GM23338 (cell line): ENCODE measurements at regions not wholly inside any gene's neighbourhood (a gene's known extent, or its start where the extent isn't known, plus 50 kb on each side); places are given as distances from the start of the nearest gene placed in this dataset.

Source experiments
- ATAC-seq: fragments of 200-7000 bp; cut with Tn5 transposase; 3 replicates; pipeline ENCODE4 v1.9.1; 2020
- DNase-seq: peaks from one replicate; pipeline ENCODE4 v3.0.0-alpha.2; 2015; ENCODE audit warnings: low spot score
- H2AFZ ChIP-seq: fragments of 200-600 bp; sonication (generic); 2 replicates; pipeline ENCODE4 v1.8.0; 2016; ENCODE audit warnings: antibody characterized with exemption, mild to moderate bottlenecking, moderate library complexity
- H3F3A ChIP-seq: fragments of 200-600 bp; sonication (generic); replicated peaks from 2 replicates; pipeline ENCODE4 v1.8.0; 2017; ENCODE audit warnings: antibody characterized with exemption, mixed run types, low read depth
- H3K27ac ChIP-seq: fragments of 200-600 bp; sonication (generic); 2 replicates; pipeline ENCODE4 v1.6.1; 2016; ENCODE audit warnings: low read depth
- H3K27me3 ChIP-seq: fragments of 200-600 bp; sonication (generic); 2 replicates; pipeline ENCODE4 v1.8.0; 2016; ENCODE audit warnings: mild to moderate bottlenecking, mixed run types, moderate library complexity; ENCODE audit not compliant: insufficient read depth
- H3K36me3 ChIP-seq: fragments of 200-600 bp; sonication (generic); 2 replicates; pipeline ENCODE4 v1.8.0; 2016; ENCODE audit warnings: mild to moderate bottlenecking; ENCODE audit not compliant: insufficient read depth
- H3K4me1 ChIP-seq: fragments of 200-600 bp; sonication (generic); 2 replicates; pipeline ENCODE4 v1.8.0; 2016; ENCODE audit warnings: mild to moderate bottlenecking, moderate library complexity; ENCODE audit not compliant: insufficient read depth
- H3K4me2 ChIP-seq: fragments of 200-600 bp; sonication (generic); 2 replicates; pipeline ENCODE4 v1.7.1; 2017; ENCODE audit warnings: mixed run types
- H3K4me3 ChIP-seq: fragments of 200-600 bp; sonication (generic); 2 replicates; pipeline ENCODE4 v1.6.1; 2016; ENCODE audit warnings: mixed run types
- H3K79me2 ChIP-seq: fragments of 200-600 bp; sonication (generic); replicated peaks from 2 replicates; pipeline ENCODE4 v1.8.0; 2017; ENCODE audit warnings: mild to moderate bottlenecking; ENCODE audit not compliant: insufficient read depth
- H3K9me2 ChIP-seq: fragments of 200-600 bp; sonication (generic); 2 replicates; pipeline ENCODE4 v1.8.0; 2017; ENCODE audit not compliant: insufficient read depth
- H4K20me1 ChIP-seq: fragments of 200-600 bp; sonication (generic); replicated peaks from 2 replicates; pipeline ENCODE4 v1.8.0; 2017; ENCODE audit warnings: mild to moderate bottlenecking; ENCODE audit not compliant: insufficient read depth
- H3K27ac Mint-ChIP-seq: 2 replicates; pipeline ENCODE4 v1.8.0; 2020; ENCODE audit warnings: inconsistent platforms, mild to moderate bottlenecking, moderate library complexity, mixed read lengths
- H3K27me3 Mint-ChIP-seq: 3 replicates; pipeline ENCODE4 v1.8.0; 2022; ENCODE audit warnings: low read depth, mild to moderate bottlenecking, moderate library complexity, mixed read lengths, inconsistent platforms; ENCODE audit not compliant: insufficient read depth, poor library complexity
- H3K36me3 Mint-ChIP-seq: 3 replicates; pipeline ENCODE4 v1.8.0; 2021; ENCODE audit warnings: low read depth, mild to moderate bottlenecking, inconsistent platforms, moderate library complexity, mixed read lengths
- H3K4me1 Mint-ChIP-seq: 3 replicates; pipeline ENCODE4 v1.8.0; 2020; ENCODE audit warnings: mild to moderate bottlenecking, inconsistent platforms, mixed read lengths
- H3K4me3 Mint-ChIP-seq: 3 replicates; pipeline ENCODE4 v1.8.0; 2021; ENCODE audit warnings: moderate library complexity, mild to moderate bottlenecking, inconsistent platforms, mixed read lengths
- H3K9me3 Mint-ChIP-seq: 3 replicates; pipeline ENCODE4 v1.8.0; 2020; ENCODE audit warnings: moderate library complexity, mild to moderate bottlenecking, inconsistent platforms, mixed read lengths
- CREB1 ChIP-seq: fragments of 250-450 bp; sonication (Bioruptor Pico); IDR thresholded peaks from 2 replicates; pipeline ENCODE4 v1.5.0; 2020; ENCODE audit warnings: low read depth, mild to moderate bottlenecking, moderate library complexity
- EZH2 ChIP-seq: fragments of 200-600 bp; sonication (generic); IDR thresholded peaks from one replicate; pipeline ENCODE4 v1.8.0; 2017; ENCODE audit warnings: antibody characterized with exemption, mild to moderate bottlenecking, low read depth; ENCODE audit not compliant: unreplicated experiment
- POLR2AphosphoS5 ChIP-seq: IDR thresholded peaks from 2 replicates; pipeline ENCODE4 v1.6.1; 2016; ENCODE audit warnings: antibody characterized with exemption, low read depth
- STAT1 ChIP-seq: IDR thresholded peaks from one replicate; pipeline ENCODE4 v1.6.1; 2016; ENCODE audit warnings: antibody characterized with exemption; ENCODE audit not compliant: unreplicated experiment
- ZNF114 ChIP-seq: fragments of 250-450 bp; sonication (Bioruptor Pico); IDR thresholded peaks from 2 replicates; pipeline ENCODE4 v1.5.0; 2020; ENCODE audit warnings: mild to moderate bottlenecking, moderate library complexity
- ZNF331 ChIP-seq: fragments of 250-450 bp; sonication (Bioruptor Pico); IDR thresholded peaks from 2 replicates; pipeline ENCODE4 v1.5.0; 2020; ENCODE audit warnings: low read depth, mild to moderate bottlenecking, moderate library complexity
- TF ChIP-seq, protein P1 (sequence below): IDR thresholded peaks from 2 replicates; pipeline ENCODE4 v1.6.1; 2016; ENCODE audit warnings: antibody characterized with exemption
- TF ChIP-seq, protein P2 (sequence below): IDR thresholded peaks from one replicate; pipeline ENCODE4 v1.6.1; 2018; ENCODE audit warnings: antibody characterized with exemption; ENCODE audit not compliant: unreplicated experiment
- TF ChIP-seq, protein P3 (sequence below), 2 experiments: fragments of 200-600 bp in 1 of 2; sonication (generic) in 1 of 2; conservative IDR thresholded peaks; 2 replicates each; pipeline versions ENCODE4 v1.5.1 to v1.6.1; 2016 to 2017; ENCODE audit warnings: antibody characterized with exemption in 2 of 2, low read depth in 2 of 2, mild to moderate bottlenecking in 2 of 2, moderate library complexity in 1 of 2
- TF ChIP-seq, protein P4 (sequence below): fragments of 250-450 bp; sonication (Bioruptor Pico); IDR thresholded peaks from 2 replicates; pipeline ENCODE4 v1.5.0; 2020; ENCODE audit warnings: mild to moderate bottlenecking, moderate library complexity

DNA sequence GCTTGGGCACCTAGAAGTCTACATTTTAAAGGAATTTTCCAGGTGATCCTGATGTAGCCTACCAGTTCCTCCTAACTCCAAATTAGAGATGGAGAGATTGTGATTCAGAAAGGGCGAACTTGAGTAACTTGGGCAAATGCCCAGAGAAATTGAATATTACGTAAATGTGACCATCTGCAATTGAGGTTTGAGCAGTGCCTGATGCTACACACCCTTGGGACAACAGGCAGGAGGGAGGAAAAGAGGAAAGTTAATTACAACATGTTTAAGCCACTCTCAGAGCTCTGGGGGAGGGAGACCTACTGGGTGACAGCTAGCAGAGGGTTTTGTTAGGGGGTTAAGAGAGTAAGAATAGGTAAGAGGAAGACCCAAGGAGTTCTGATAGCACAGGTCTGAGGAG is 208.9 kb downstream of the LPIN1 start:
- no peak overlapping the region for H3K4me2 ChIP-seq
- Mint-ChIP-seq H3K27me3 (no peaks in the 10 kb centered on the region), H3K36me3 (no peaks in the 10 kb centered on the region), H3K4me3 (no peak overlapping the region), H3K9me3 (no peaks in the 10 kb centered on the region), H3K4me1 (no peaks in the 10 kb centered on the region), H3K27ac (no peak overlapping the region)
- no peaks in the 10 kb centered on the region for H4K20me1 ChIP-seq
- H2AFZ ChIP-seq, result 0 out of 2 replicates have a peak overlapping the region, but pooled peaks have one; percentile 23
- H3K27me3 ChIP-seq, result no peaks in the 10 kb centered on the region
- H3K27ac ChIP-seq, result no peak overlapping the region
- no peak for DNase-seq
- TF ChIP-seq, protein P1, sequence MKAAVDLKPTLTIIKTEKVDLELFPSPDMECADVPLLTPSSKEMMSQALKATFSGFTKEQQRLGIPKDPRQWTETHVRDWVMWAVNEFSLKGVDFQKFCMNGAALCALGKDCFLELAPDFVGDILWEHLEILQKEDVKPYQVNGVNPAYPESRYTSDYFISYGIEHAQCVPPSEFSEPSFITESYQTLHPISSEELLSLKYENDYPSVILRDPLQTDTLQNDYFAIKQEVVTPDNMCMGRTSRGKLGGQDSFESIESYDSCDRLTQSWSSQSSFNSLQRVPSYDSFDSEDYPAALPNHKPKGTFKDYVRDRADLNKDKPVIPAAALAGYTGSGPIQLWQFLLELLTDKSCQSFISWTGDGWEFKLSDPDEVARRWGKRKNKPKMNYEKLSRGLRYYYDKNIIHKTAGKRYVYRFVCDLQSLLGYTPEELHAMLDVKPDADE, result no peak
- TF ChIP-seq STAT1 (no peak), POLR2AphosphoS5 (no peak), EZH2 (no peak), ZNF331 (CRISPR knock-in tag) (no peak), CREB1 (no peak), ZNF114 (CRISPR knock-in tag) (no peak)
- TF ChIP-seq, protein P2, sequence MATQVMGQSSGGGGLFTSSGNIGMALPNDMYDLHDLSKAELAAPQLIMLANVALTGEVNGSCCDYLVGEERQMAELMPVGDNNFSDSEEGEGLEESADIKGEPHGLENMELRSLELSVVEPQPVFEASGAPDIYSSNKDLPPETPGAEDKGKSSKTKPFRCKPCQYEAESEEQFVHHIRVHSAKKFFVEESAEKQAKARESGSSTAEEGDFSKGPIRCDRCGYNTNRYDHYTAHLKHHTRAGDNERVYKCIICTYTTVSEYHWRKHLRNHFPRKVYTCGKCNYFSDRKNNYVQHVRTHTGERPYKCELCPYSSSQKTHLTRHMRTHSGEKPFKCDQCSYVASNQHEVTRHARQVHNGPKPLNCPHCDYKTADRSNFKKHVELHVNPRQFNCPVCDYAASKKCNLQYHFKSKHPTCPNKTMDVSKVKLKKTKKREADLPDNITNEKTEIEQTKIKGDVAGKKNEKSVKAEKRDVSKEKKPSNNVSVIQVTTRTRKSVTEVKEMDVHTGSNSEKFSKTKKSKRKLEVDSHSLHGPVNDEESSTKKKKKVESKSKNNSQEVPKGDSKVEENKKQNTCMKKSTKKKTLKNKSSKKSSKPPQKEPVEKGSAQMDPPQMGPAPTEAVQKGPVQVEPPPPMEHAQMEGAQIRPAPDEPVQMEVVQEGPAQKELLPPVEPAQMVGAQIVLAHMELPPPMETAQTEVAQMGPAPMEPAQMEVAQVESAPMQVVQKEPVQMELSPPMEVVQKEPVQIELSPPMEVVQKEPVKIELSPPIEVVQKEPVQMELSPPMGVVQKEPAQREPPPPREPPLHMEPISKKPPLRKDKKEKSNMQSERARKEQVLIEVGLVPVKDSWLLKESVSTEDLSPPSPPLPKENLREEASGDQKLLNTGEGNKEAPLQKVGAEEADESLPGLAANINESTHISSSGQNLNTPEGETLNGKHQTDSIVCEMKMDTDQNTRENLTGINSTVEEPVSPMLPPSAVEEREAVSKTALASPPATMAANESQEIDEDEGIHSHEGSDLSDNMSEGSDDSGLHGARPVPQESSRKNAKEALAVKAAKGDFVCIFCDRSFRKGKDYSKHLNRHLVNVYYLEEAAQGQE, result no peak
- TF ChIP-seq, protein P3, sequence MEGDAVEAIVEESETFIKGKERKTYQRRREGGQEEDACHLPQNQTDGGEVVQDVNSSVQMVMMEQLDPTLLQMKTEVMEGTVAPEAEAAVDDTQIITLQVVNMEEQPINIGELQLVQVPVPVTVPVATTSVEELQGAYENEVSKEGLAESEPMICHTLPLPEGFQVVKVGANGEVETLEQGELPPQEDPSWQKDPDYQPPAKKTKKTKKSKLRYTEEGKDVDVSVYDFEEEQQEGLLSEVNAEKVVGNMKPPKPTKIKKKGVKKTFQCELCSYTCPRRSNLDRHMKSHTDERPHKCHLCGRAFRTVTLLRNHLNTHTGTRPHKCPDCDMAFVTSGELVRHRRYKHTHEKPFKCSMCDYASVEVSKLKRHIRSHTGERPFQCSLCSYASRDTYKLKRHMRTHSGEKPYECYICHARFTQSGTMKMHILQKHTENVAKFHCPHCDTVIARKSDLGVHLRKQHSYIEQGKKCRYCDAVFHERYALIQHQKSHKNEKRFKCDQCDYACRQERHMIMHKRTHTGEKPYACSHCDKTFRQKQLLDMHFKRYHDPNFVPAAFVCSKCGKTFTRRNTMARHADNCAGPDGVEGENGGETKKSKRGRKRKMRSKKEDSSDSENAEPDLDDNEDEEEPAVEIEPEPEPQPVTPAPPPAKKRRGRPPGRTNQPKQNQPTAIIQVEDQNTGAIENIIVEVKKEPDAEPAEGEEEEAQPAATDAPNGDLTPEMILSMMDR (conservative IDR thresholded peaks at IDR 0.05; ENCODE audit: low read depth in 2 of 2), result no peak
- TF ChIP-seq, protein P4, sequence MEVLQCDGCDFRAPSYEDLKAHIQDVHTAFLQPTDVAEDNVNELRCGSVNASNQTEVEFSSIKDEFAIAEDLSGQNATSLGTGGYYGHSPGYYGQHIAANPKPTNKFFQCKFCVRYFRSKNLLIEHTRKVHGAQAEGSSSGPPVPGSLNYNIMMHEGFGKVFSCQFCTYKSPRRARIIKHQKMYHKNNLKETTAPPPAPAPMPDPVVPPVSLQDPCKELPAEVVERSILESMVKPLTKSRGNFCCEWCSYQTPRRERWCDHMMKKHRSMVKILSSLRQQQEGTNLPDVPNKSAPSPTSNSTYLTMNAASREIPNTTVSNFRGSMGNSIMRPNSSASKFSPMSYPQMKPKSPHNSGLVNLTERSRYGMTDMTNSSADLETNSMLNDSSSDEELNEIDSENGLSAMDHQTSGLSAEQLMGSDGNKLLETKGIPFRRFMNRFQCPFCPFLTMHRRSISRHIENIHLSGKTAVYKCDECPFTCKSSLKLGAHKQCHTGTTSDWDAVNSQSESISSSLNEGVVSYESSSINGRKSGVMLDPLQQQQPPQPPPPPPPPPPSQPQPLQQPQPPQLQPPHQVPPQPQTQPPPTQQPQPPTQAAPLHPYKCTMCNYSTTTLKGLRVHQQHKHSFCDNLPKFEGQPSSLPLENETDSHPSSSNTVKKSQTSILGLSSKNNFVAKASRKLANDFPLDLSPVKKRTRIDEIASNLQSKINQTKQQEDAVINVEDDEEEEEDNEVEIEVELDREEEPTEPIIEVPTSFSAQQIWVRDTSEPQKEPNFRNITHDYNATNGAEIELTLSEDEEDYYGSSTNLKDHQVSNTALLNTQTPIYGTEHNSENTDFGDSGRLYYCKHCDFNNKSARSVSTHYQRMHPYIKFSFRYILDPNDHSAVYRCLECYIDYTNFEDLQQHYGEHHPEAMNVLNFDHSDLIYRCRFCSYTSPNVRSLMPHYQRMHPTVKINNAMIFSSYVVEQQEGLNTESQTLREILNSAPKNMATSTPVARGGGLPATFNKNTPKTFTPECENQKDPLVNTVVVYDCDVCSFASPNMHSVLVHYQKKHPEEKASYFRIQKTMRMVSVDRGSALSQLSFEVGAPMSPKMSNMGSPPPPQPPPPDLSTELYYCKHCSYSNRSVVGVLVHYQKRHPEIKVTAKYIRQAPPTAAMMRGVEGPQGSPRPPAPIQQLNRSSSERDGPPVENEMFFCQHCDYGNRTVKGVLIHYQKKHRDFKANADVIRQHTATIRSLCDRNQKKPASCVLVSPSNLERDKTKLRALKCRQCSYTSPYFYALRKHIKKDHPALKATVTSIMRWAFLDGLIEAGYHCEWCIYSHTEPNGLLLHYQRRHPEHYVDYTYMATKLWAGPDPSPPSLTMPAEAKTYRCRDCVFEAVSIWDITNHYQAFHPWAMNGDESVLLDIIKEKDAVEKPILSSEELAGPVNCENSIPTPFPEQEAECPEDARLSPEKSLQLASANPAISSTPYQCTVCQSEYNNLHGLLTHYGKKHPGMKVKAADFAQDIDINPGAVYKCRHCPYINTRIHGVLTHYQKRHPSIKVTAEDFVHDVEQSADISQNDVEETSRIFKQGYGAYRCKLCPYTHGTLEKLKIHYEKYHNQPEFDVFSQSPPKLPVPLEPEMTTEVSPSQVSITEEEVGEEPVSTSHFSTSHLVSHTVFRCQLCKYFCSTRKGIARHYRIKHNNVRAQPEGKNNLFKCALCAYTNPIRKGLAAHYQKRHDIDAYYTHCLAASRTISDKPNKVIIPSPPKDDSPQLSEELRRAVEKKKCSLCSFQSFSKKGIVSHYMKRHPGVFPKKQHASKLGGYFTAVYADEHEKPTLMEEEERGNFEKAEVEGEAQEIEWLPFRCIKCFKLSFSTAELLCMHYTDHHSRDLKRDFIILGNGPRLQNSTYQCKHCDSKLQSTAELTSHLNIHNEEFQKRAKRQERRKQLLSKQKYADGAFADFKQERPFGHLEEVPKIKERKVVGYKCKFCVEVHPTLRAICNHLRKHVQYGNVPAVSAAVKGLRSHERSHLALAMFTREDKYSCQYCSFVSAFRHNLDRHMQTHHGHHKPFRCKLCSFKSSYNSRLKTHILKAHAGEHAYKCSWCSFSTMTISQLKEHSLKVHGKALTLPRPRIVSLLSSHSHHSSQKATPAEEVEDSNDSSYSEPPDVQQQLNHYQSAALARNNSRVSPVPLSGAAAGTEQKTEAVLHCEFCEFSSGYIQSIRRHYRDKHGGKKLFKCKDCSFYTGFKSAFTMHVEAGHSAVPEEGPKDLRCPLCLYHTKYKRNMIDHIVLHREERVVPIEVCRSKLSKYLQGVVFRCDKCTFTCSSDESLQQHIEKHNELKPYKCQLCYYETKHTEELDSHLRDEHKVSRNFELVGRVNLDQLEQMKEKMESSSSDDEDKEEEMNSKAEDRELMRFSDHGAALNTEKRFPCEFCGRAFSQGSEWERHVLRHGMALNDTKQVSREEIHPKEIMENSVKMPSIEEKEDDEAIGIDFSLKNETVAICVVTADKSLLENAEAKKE (CRISPR knock-in tag), result no peak
- H3F3A ChIP-seq, result no peaks in the 10 kb centered on the region
- no peak for ATAC-seq
- no peaks in the 10 kb centered on the region for H3K79me2 ChIP-seq
- H3K4me3 ChIP-seq, result no peak overlapping the region
- H3K9me2 ChIP-seq, result no peaks in the 10 kb centered on the region
- no peaks in the 10 kb centered on the region for H3K4me1 ChIP-seq
- H3K36me3 ChIP-seq, result no peaks in the 10 kb centered on the region
